ENCODE measurements at regions not wholly inside any gene's neighbourhood (a gene's known extent, or its start where the extent isn't known, plus 50 kb on each side); places are given as distances from the start of the nearest gene placed in this dataset.

DNA sequence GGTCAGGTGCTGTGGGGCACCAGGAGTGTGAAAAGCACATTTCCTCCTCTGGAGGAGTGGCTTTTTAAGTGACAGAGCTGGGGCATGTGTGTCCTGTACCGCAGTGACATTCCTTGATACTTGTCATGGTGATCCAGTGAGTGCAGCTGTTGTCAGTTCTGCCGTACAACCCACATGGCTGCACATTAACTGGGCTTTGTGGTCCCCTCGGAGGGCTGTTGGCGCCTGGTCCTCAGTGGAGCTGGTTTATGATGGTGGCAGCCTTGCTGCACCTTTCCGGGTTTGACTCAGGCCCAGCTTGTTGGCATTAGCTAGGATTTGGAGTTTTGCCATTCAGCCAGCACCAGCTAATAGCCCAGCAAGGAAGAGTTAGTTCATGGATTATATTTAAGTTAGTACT, 77.0 kb downstream of the SLC25A47 start:
- Histone ChIP-seq H3K36me3 (ENCODE audit: insufficient read depth in 1 of 2, low read depth in 1 of 2) (no peaks in the 10 kb centered on the region), H3K27me3 (ENCODE audit: insufficient read depth in 3 of 3, low read length in 2 of 3) (no peaks in the 10 kb centered on the region), H3K27ac (no peak overlapping the region), H3K9me3 (no peaks in the 10 kb centered on the region), H3K4me3 (no peak overlapping the region), H3K4me1 (peaks cover 6% of the 10 kb centered on the region)
- intact Hi-C loops (cut with DNase I) = no loop called here
- TF ChIP-seq CTCF (IDR thresholded peaks at IDR 0.05) = no peak
- ATAC-seq (peak; percentile 59 to 71 (median 63)), DNase-seq (no peak)
- 32 to 55% (median 43%) methylated on average over 5 of the region's 5 CpGs for WGBS, 3 donors

- WGBS, 3 donors = 84 to 88% (median 85%) methylated on average over 17 of the region's 17 CpGs
- Histone ChIP-seq H3K27me3 (ENCODE audit: insufficient read depth in 3 of 3, low read length in 2 of 3) (no peaks in the 10 kb centered on the region), H3K27ac (no peak overlapping the region), H3K36me3 (ENCODE audit: insufficient read depth in 1 of 2, low read depth in 1 of 2) (no peaks in the 10 kb centered on the region), H3K4me3 (no peak overlapping the region), H3K9me3 (no peaks in the 10 kb centered on the region), H3K4me1 (peaks cover 6% of the 10 kb centered on the region)
- TF ChIP-seq CTCF (IDR thresholded peaks at IDR 0.05) = no peak
- ATAC-seq (no peak), DNase-seq (no peak)
- intact Hi-C loops (cut with DNase I) = no loop called here
These were observed 78.0 kb downstream of the SLC25A47 start for GRCh38 chr14:100401031-100401692.

DNA sequence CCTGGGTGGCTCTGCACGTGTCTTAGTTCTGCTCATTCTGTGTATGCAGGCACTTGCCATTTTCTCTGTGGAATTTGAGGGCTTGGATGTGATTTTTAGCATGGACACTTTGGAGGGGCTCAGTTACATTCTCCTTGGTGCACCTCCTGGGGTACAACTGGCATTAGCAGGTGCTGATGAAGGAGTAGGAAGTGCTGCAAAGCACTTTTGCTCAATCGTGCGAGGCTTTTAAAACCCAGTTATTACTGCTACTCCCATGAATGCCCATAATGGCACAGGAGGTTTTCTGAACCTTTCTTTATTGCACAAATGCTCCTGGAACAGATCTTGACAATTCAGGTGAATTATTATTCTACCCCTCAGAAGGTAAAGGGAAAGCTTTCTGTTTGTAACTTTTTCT, 78.7 kb downstream of the SLC25A47 start:
- H3K9me3 ChIP-seq = no peaks in the 10 kb centered on the region
- H3K4me1 ChIP-seq = peaks cover 6% of the 10 kb centered on the region
- H3K27me3 ChIP-seq (ENCODE audit: insufficient read depth in 3 of 3, low read length in 2 of 3) = no peaks in the 10 kb centered on the region
- no peak overlapping the region for H3K4me3 ChIP-seq
- H3K36me3 ChIP-seq (ENCODE audit: insufficient read depth in 1 of 2, low read depth in 1 of 2) = no peaks in the 10 kb centered on the region
- no peak overlapping the region for H3K27ac ChIP-seq
- no peak for TF ChIP-seq CTCF (IDR thresholded peaks at IDR 0.05)
- no peak for ATAC-seq
- no peak for DNase-seq
- intact Hi-C loops (cut with DNase I) = no loop called here
- 73 to 89% (median 74%) methylated on average over 3 of the region's 3 CpGs for WGBS, 3 donors

- Histone ChIP-seq H3K36me3 (ENCODE audit: insufficient read depth in 1 of 2, low read depth in 1 of 2) (no peaks in the 10 kb centered on the region), H3K4me1 (peaks cover 6% of the 10 kb centered on the region), H3K27me3 (ENCODE audit: insufficient read depth in 3 of 3, low read length in 2 of 3) (no peaks in the 10 kb centered on the region), H3K4me3 (no peak overlapping the region), H3K9me3 (no peaks in the 10 kb centered on the region), H3K27ac (no peak overlapping the region)
- DNase-seq = no peak
- TF ChIP-seq CTCF (IDR thresholded peaks at IDR 0.05) = no peak
- 33 to 43% (median 42%) methylated on average over 7 of the region's 7 CpGs for WGBS, 3 donors
- intact Hi-C loops (cut with DNase I) = no loop called here
- ATAC-seq = peak in 1 of 4 donors; percentile 52
These were observed 79.5 kb downstream of the SLC25A47 start for GRCh38 chr14:100402631-100403030.

DNA sequence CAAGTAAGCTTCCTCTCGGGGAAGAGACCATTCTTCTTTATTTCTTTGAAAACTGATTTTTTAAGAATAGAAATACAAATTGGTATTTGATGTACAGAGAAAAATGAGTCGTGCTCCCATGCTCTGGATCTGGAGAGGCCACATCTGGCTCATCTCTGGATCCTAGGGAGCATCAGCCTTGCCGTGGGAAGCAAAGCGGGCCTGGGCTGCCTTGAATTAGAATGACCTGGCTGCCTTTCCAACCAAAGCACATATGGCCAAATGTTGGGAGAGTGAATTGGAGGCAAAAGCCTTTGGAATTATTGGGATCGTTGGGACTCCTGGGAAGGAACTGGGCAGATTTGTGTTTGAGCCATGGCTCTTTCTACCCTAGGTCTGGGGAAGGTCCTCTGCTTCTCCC, 80.0 kb downstream of the SLC25A47 start:
- no peak for DNase-seq
- 83 to 89% (median 84%) methylated on average over 5 of the region's 5 CpGs for WGBS, 3 donors
- Histone ChIP-seq H3K27ac (no peak overlapping the region), H3K4me3 (no peak overlapping the region), H3K36me3 (ENCODE audit: insufficient read depth in 1 of 2, low read depth in 1 of 2) (no peaks in the 10 kb centered on the region), H3K27me3 (ENCODE audit: insufficient read depth in 3 of 3, low read length in 2 of 3) (no peaks in the 10 kb centered on the region), H3K9me3 (no peaks in the 10 kb centered on the region), H3K4me1 (peaks cover 6% of the 10 kb centered on the region)
- no peak for ATAC-seq
- intact Hi-C loops (cut with DNase I) = no loop called here
- TF ChIP-seq CTCF (IDR thresholded peaks at IDR 0.05) = no peak

Data from psoas muscle (tissue), 7 donors.